Suppressor macrophage (primary cell): ENCODE measurements at regions not wholly inside any gene's neighbourhood (a gene's known extent, or its start where the extent isn't known, plus 50 kb on each side); places are given as distances from the start of the nearest gene placed in this dataset.
"Not testable (repeated sequence)": the region's sequence is repeated elsewhere in the genome, so short reads cannot be mapped to it uniquely, and the experiment has no call there.

Source experiments
- DNase-seq, 4 experiments: peaks; one replicate each; pipeline ENCODE4 v3.0.0-alpha.2; 2020 to 2022

- DNase-seq = not testable (repeated sequence)
These were observed 471.9 kb downstream of the FOXD4L5 start for GRCh38 chr9:64813072-64813471.

GRCh38 chr9:64778667-64779066, 506.3 kb downstream of the FOXD4L5 start:
- DNase-seq = not testable (repeated sequence)

DNA sequence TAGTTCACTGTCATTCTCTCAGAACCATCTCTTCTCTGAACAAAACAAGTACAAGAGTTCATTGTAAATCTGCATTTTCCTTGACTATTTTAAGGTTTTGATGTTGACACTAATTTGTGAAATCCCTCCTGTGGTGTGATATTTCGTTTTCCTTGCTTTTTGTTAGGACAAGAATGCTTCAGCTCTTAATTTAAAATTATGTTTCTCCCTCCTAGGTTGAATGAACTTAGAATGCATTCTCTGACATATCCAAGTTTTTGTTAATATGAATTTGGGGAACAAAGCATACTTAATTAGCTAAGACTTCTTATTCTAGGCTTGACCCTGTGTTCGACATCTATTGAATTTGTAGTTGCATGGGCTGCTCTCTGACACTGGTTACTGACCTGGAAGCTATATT, 508.7 kb downstream of the FOXD4L5 start:
- not testable (repeated sequence) for DNase-seq

- peak; percentile 0 to 36 (median 4) for DNase-seq
These were observed 509.9 kb downstream of the FOXD4L5 start for GRCh38 chr9:64774813-64775793.

- peak in 1 of 4 experiments; percentile 39 for DNase-seq
These were observed 510.8 kb downstream of the FOXD4L5 start for GRCh38 chr9:64774004-64774812.

GRCh38 chr9:64773491-64773931, 511.5 kb downstream of the FOXD4L5 start:
- DNase-seq = peak; percentile 0 to 30 (median 4)

GRCh38 chr9:64772751-64773331, 512.2 kb downstream of the FOXD4L5 start:
- DNase-seq = peak in 1 of 4 experiments; percentile 6

- not testable (repeated sequence) for DNase-seq
These were observed 512.8 kb downstream of the FOXD4L5 start for GRCh38 chr9:64772123-64772736.
